ENCODE measurements at regions not wholly inside any gene's neighbourhood (a gene's known extent, or its start where the extent isn't known, plus 50 kb on each side); places are given as distances from the start of the nearest gene placed in this dataset.

DNA sequence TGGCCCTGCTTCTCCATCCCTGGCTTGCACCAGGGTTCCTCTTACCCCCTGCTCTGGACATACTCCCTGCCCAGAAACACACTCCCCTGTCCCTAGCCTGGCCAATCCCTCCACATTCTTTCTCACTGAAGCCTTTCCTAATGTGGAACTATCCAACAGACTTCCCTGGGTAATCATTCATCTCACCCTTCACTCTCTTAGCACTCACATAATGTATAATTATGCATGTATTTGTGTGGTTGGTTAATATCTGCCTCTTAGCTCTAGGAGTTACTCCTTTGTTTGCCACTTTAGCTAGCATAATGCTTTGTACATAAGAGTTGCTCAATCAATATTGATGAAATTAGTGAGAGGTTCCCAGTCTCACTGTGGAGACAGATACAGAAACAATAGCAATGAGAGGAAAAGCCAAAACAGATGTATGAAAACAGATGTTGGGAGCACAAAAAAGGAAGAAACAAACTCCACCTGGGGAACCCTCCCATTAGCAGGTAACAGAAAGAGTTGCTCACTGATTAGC is 76.9 kb upstream of the WARS2 start:
- intact Hi-C loops (cut with micrococcal nuclease; ENCODE audit: unreplicated experiment) (no loop called here), in situ Hi-C loops (cut with HindIII; ENCODE audit: low pct_unique_long_range_greater_than_20kb, low sequenced_read_pairs) (no loop called here)
- ATAC-seq (no peak), DNase-seq (ENCODE audit: low read depth, low spot score) (no peak)
- no peak overlapping the region for H3K4me3 ChIP-seq (ENCODE audit: low read depth in 2 of 2, low read length in 2 of 2)
- no peaks in the 10 kb centered on the region for H3K36me3 ChIP-seq (ENCODE audit: control insufficient read depth, insufficient read depth, low read length)
- no peaks in the 10 kb centered on the region for H3K27me3 ChIP-seq (ENCODE audit: control insufficient read depth, insufficient read depth, low read length)
- no peaks in the 10 kb centered on the region for H3K4me1 ChIP-seq (ENCODE audit: control insufficient read depth, insufficient read depth, low read length)
- ChIA-PET POLR2A (no interaction called here), CTCF (no interaction called here)
- BruUV-seq (replicated peaks): no TSS peak
- no peak overlapping the region for H3K27ac ChIP-seq (ENCODE audit: low read length)
- no peaks in the 10 kb centered on the region for H3K9me3 ChIP-seq (ENCODE audit: control insufficient read depth, insufficient read depth, low read depth, low read length)
- no peak for TF ChIP-seq REST (IDR thresholded peaks at IDR 0.05; ENCODE audit: insufficient read depth in 1 of 2, low read depth in 2 of 2, low read length in 1 of 2)
- no peak for TF ChIP-seq TCF7L2 (IDR thresholded peaks at IDR 0.05; ENCODE audit: low read depth, low read length)
- TF ChIP-seq SIN3A (IDR thresholded peaks at IDR 0.05; ENCODE audit: borderline replicate concordance, insufficient read depth, low read depth, low read length): no peak
- TF ChIP-seq, protein P1, sequence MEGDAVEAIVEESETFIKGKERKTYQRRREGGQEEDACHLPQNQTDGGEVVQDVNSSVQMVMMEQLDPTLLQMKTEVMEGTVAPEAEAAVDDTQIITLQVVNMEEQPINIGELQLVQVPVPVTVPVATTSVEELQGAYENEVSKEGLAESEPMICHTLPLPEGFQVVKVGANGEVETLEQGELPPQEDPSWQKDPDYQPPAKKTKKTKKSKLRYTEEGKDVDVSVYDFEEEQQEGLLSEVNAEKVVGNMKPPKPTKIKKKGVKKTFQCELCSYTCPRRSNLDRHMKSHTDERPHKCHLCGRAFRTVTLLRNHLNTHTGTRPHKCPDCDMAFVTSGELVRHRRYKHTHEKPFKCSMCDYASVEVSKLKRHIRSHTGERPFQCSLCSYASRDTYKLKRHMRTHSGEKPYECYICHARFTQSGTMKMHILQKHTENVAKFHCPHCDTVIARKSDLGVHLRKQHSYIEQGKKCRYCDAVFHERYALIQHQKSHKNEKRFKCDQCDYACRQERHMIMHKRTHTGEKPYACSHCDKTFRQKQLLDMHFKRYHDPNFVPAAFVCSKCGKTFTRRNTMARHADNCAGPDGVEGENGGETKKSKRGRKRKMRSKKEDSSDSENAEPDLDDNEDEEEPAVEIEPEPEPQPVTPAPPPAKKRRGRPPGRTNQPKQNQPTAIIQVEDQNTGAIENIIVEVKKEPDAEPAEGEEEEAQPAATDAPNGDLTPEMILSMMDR (IDR thresholded peaks at IDR 0.05): no peak
- no peak for TF ChIP-seq POLR2AphosphoS5 (IDR thresholded peaks at IDR 0.05; ENCODE audit: low read depth, low read length)

- CTCF ChIA-PET: no interaction called here
- POLR2A ChIA-PET: no interaction called here
These were observed 79.3 kb upstream of the WARS2 start for GRCh38 chr1:119219711-119220110.

More at GRCh38 chr1:119219711-119220110, 79.3 kb upstream of the WARS2 start:
- TF ChIP-seq REST (IDR thresholded peaks at IDR 0.05; ENCODE audit: insufficient read depth in 1 of 2, low read depth in 2 of 2, low read length in 1 of 2): no peak
- no peak for TF ChIP-seq SIN3A (IDR thresholded peaks at IDR 0.05; ENCODE audit: borderline replicate concordance, insufficient read depth, low read depth, low read length)
- TF ChIP-seq, protein P1 (IDR thresholded peaks at IDR 0.05): no peak
- no peak for TF ChIP-seq POLR2AphosphoS5 (IDR thresholded peaks at IDR 0.05; ENCODE audit: low read depth, low read length)
- no peak for TF ChIP-seq TCF7L2 (IDR thresholded peaks at IDR 0.05; ENCODE audit: low read depth, low read length)
- H3K27ac ChIP-seq (ENCODE audit: low read length): no peak overlapping the region
- H3K27me3 ChIP-seq (ENCODE audit: control insufficient read depth, insufficient read depth, low read length): no peaks in the 10 kb centered on the region
- no peaks in the 10 kb centered on the region for H3K4me1 ChIP-seq (ENCODE audit: control insufficient read depth, insufficient read depth, low read length)
- in situ Hi-C loops (cut with HindIII; ENCODE audit: low pct_unique_long_range_greater_than_20kb, low sequenced_read_pairs): no loop called here
- no peaks in the 10 kb centered on the region for H3K36me3 ChIP-seq (ENCODE audit: control insufficient read depth, insufficient read depth, low read length)
- no peaks in the 10 kb centered on the region for H3K9me3 ChIP-seq (ENCODE audit: control insufficient read depth, insufficient read depth, low read depth, low read length)
- intact Hi-C loops (cut with micrococcal nuclease; ENCODE audit: unreplicated experiment): no loop called here
- BruUV-seq (replicated peaks): no TSS peak
- no peak for ATAC-seq
- no peak for DNase-seq (ENCODE audit: low read depth, low spot score)
- H3K4me3 ChIP-seq (ENCODE audit: low read depth in 2 of 2, low read length in 2 of 2): no peak overlapping the region

Data from Panc1 (cell line).